GM18498 (cell line): ENCODE measurements at regions not wholly inside any gene's neighbourhood (a gene's known extent, or its start where the extent isn't known, plus 50 kb on each side); places are given as distances from the start of the nearest gene placed in this dataset.
"Not testable (repeated sequence)": the region's sequence is repeated elsewhere in the genome, so short reads cannot be mapped to it uniquely, and the experiment has no call there.

ENCODE experiments used
- ATAC-seq: cut with Tn5 transposase; IDR thresholded peaks from one replicate; pipeline ENCODE4 v1.9.1; 2021; ENCODE audit warnings: mild to moderate bottlenecking, moderate library complexity; ENCODE audit not compliant: unreplicated experiment

- ATAC-seq, result no peak
Measured at GRCh38 chr3:193922034-193922774, 213.7 kb upstream of the HES1 start.

DNA sequence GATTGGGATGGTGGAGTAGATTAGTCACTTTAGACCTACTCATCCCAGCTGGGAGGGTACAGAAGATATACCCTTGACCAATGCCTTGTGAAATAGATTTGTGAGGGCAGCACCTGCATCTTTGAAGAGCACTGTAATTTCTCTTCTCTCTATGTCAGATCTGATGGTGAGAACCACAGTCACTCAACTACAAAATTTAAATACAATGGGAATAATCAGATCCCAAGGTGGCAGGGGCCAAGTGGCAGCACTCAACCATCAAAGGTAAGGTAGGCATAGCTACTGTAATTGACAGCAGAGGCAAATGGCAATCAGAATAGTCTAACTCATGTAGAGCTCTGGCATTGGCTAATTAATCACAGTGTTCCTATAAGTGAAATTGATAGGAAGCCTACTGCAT lies 212.0 kb upstream of the HES1 start:
- not testable (repeated sequence) for ATAC-seq

DNA sequence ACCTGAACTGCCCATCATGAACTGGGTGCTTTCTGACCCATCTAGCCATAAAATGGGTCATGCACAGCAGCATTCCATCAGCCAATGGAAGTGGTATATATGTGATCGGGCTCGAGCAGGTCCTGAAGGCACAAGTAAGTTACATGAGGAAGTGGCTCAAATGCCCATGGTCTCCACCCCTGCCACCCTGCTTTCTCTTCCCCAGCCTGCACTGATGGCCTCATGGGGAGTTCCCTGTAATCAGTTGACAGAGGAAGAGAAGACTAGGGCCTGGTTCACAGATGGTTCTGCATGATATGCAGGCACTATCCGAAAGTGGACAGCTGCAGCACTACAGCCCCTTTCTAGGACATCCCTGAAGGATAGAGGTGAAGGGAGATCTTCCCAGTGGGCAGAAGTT lies 209.9 kb upstream of the HES1 start:
- ATAC-seq, result not testable (repeated sequence)

- not testable (repeated sequence) for ATAC-seq
Measured at GRCh38 chr3:193927413-193928206, 208.3 kb upstream of the HES1 start.

GRCh38 chr3:193928354-193929209 lies 207.4 kb upstream of the HES1 start:
- ATAC-seq, result no peak

DNA sequence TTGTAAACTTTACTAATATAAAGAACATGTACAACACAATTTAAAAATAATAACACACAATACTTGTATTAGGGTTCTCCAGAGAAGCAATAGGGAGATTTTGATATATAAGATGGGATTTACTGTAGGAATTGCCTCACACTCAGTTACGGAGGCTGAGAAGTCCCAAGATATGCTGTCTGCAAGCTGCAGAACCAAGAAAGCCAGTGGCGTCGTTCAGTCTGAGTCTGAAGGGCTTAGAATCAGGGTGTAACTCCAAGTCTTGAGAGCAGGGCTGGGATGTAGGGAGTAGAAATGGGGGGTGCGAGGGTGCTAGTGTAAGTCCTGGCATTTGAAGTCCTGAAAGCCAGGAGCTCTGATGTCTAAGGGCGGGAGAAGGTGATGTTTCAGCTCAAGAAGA lies 206.6 kb upstream of the HES1 start:
- no peak for ATAC-seq

DNA sequence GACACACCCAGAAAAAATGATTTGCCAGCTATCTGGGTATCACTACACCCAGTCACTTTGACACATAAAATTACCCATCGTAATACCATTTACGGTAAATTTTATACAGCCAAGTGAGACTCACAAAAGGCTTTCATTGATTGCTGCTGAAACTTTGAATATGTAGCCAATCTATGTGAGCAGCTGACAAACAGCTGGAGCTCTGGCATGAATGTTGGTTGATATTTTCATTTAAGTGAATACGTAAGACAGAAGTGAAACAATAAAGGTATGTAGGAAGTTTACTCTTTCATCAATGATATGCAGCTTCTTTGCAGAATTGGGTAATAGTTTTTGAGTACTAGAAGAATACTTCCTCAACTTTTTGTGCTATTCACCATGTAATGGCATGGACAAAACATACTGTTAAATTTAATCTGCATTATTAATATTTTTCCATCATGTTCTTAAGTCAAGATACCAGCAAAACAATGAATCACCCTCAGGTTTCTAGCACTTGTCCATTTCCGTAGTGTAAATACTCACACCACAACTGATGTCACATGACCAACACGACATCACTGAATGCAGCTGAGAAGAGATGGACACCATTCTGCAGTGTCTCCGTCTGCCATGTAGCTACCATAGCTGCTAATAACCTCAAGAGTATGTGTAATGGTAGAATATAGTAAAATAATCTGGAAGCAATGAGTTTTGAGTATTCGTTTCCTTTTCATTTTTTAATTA lies 205.9 kb upstream of the HES1 start:
- no peak for ATAC-seq

- no peak for ATAC-seq
Measured at GRCh38 chr3:193932136-193932535, 203.8 kb upstream of the HES1 start.

- ATAC-seq, result no peak
Measured at GRCh38 chr3:193932576-193932975, 203.4 kb upstream of the HES1 start.

DNA sequence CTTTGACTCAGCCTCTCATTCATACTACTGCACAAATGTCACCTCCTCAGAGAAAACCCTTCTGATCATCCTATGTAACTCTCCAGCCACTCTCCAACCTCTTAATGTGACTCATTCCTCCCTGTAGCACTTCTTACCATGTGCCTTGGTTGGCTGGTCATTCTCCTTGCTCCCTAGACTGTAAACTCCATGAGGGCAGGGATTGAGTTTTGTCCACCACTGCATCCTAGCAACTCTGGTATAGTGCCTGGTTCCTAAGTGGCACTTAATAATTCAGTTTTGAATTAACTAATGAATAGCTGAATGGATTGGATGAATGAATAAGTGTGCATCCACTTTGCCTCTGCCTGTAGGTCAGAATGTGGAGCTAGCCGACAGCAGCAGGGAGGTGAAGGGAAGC lies 202.5 kb upstream of the HES1 start:
- no peak for ATAC-seq

DNA sequence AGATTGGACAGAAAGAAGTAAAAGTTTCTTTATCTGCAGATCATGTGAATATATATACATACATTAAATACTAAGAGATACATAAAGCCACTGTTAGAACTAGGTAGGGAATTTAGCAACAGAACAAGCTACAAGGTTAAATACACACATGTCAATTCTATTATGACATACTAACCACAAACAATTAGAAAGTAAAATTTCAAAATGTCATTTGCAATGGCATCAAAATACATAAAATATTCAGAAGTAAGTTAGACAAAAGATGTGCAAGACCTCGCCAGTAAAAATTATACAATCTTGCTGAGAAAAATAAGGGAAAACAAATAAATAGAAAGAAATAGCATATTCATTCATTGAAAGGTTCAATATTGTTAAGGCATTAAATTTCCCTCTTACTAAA lies 200.0 kb upstream of the HES1 start:
- ATAC-seq, result no peak

DNA sequence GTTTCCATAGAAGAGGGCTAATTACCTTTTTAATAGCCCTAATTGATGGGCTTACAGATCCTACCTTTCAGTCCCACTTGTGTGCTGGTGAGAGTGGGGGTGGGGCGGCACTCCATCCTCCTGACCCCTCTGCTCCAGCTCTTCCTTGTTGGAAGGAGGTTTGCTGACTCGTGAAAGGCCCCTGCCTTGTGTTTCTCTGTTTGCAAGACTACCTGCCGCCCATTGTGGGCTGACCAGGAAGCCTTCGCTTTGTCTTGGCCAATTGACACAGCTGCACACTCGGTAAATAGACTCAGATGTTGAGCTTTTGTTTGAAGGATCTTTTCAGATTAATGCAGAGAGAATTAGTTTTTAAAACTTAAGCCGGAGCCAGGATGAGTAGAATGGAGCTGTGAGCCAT lies 197.3 kb upstream of the HES1 start:
- no peak for ATAC-seq

- no peak for ATAC-seq
Measured at GRCh38 chr3:193939527-193939926, 196.4 kb upstream of the HES1 start.

DNA sequence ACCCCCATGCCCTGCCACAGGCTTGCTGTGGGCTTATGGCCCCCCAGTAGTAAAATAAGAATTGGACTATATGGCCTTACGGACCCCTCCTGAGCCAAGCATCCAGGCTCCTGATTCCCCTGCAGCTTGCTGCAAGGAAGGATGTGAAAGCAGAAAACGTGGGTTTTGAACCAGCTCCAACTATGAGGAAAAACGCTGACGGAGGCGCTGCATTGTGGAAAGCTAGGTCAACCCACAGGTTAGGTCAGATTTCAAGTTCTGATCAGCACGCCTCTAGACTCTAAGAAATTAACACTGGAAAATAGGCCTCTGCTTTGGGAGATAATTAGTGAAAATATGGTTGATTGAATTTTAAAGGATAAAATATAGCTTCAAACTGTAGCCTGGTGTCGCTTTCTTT lies 195.4 kb upstream of the HES1 start:
- no peak for ATAC-seq

DNA sequence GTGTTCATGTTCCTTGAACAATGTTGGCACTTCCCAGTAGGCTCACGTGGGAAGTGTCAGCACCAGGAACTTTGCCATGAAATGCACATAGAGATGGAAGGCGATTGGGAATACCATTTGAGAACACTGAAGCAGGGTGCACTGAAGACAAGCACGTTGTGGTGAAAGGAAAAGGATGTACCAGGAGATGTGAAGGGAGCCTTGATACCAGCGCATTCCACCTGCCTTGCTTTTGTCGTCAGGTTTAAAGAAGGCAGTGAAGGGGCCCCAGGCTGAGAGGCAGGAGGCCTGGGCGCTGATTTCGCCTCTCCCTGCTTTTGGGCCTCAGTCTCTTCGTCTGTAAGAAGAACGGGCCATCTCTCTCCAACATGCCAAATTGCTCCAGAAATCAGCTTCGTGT lies 194.5 kb upstream of the HES1 start:
- ATAC-seq, result no peak

GRCh38 chr3:193942516-193943055 lies 193.4 kb upstream of the HES1 start:
- no peak for ATAC-seq

- ATAC-seq, result no peak
Measured at GRCh38 chr3:193943200-193943599, 192.7 kb upstream of the HES1 start.

- ATAC-seq, result no peak
Measured at GRCh38 chr3:193943851-193944517, 192.0 kb upstream of the HES1 start.

DNA sequence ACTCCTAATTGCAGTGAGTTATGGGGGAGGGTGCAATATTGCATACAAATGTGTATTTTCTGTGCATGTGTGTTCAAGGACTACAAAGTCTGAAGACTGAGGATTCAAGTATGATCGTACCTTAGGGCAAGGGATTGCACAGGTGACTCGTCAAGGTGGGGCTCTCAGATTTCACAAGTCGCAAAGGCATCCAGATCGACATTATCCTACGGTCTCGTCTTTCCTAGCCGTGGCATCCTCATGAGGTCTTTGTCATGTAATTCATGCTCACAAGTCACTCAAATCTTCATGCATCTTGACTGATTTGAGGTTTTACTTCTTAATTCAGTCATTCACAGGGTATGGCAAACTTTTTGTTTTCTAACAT lies 191.4 kb upstream of the HES1 start:
- no peak for ATAC-seq

GRCh38 chr3:193945143-193945542 lies 190.8 kb upstream of the HES1 start:
- no peak for ATAC-seq
